HT-29 (cell line): ENCODE measurements at regions not wholly inside any gene's neighbourhood (a gene's known extent, or its start where the extent isn't known, plus 50 kb on each side); places are given as distances from the start of the nearest gene placed in this dataset.

Experiments used
- DNase-seq: peaks from one replicate; pipeline ENCODE4 v3.0.0-alpha.2; 2015; ENCODE audit warnings: low spot score

DNA sequence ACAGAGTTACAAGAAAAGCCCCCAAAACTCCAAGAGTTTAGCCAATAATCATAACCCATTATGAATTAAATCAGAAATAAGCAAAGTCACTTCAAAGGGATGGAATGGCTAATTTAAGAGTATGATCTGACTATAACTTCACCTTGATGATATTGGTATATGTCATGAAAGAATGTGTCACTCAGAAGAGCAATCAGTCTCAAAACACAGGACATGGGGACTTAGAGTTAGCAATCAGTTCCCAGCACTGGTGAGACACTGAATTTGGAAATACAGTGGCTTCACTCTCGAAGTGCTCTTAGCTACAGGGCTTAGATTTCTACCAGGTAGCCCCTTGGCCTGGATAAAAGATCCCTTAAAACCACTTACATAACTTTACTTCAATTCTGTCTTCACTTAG, 65.7 kb upstream of the EXOC1L start:
- no peak for DNase-seq

- no peak for DNase-seq
Observed at GRCh38 chr4:55754754-55755350, 64.7 kb upstream of the EXOC1L start.

DNA sequence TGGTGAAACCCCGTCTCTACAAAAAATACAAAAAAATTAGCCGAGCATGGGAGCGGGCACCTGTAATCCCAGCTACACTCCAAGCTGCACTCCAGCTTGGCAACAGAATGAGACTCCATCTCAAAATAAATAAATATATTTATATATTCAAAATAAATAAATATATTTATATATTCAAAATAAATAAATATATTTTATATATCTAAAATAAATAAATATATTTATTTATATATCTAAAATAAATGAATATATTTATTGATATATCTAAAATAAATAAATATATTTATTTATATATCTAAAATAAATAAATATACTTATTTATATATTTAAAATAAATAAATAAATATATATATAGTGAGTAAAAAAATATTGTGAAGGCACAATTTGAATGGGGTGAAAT, 63.4 kb upstream of the EXOC1L start:
- DNase-seq = no peak

DNA sequence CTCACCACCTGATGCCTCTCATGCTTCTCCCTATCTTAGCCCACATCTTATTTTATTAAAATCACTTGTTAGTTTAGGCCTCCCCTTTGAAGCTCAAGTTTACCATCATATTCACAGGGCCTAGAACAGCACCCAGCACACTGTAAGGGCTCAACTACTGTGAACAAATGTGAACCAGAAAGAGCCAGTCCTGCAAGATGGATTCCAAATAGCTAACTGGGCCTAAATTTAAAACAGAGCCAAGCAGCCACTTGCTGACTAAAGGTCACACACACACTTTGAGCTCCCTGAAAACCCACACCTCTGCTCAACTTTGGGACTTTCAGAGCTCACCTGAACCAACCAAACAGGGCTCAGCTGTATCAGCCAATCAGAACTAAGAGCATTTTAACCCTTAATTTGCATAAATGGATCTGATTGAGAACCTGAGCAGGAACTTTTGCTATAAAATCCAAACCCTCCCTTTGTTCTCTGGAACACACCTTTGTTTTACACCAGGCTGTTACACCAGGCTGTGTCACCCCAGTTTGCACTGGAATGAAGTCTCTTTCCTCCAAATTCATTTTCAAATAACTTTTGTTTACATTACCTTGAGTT, 62.1 kb upstream of the EXOC1L start:
- no peak for DNase-seq

GRCh38 chr4:55758066-55758465, 61.5 kb upstream of the EXOC1L start:
- no peak for DNase-seq

- no peak for DNase-seq
Observed at GRCh38 chr4:55758570-55758969, 61.0 kb upstream of the EXOC1L start.

- DNase-seq = no peak
Observed at GRCh38 chr4:55762819-55763218, 56.8 kb upstream of the EXOC1L start.

- DNase-seq = no peak
Observed at GRCh38 chr4:55763996-55764395, 55.6 kb upstream of the EXOC1L start.

DNA sequence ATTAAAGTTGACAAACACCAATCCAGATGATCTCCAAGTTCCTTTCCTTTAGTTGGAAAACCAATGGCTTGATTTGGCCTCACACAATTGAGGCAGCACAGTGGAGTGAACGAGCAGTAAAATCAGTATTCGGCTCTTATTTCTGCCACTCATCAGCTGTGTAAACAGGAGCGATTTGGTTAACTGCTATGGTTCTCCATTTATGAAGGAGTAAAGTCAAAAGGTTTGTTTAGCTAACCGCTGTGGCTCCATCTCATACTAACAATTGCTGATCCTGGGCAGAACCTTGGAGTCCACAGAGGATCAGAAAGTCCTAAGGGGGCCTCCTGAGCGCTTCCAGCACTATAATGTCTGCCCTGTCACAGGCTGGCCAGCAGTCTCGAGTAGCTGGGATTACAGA, 54.5 kb upstream of the EXOC1L start:
- no peak for DNase-seq

DNA sequence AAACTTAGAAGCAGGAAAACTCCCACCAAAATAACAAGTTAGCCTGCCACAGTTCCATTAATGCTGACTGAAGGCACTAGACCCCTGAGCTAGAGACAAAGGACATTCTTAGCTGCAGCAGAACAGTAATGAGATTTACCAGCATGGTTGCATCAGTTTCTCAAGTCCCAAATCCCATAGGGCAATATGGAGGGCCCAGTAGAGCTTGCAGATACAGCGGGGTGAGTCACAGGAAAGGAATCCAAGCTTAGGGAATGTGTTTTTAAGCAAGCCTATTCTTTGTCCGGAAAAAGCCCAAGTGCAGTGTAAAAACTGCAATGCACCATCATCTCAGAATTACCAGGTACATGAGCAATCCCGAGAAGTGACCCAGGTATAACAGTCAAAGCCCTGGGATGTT, 51.3 kb upstream of the EXOC1L start:
- DNase-seq = no peak
